ENCODE measurements at regions not wholly inside any gene's neighbourhood (a gene's known extent, or its start where the extent isn't known, plus 50 kb on each side); places are given as distances from the start of the nearest gene placed in this dataset.

DNA sequence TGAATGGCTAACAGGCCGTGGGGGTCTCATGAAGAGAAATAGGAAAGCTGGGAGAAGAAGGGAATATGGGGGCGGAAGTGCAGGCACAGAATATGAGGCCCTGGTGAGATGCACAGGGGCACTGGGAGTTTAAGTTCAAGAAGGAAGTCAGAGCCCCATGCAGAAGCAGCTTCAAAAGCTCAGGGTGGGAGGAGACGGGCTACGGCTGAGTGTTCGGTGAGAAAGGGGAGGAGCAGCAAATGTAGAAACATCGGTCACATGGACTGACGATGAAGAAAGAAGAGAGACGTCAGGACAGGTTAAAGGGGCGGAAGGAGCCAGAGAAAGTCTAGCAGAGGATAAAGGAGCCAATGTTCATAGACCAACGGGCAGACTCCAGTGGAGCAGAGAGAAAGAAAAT, 204.5 kb upstream of the ZFHX3 start:
- no peaks in the 10 kb centered on the region for H3K36me3 ChIP-seq
- no peak for DNase-seq
- intact Hi-C loops (cut with DNase I; ENCODE audit: low total_unique reads) = no loop called here
- H3K27me3 ChIP-seq (replicated peaks in 1 of 7) = no peaks in the 10 kb centered on the region
- no peak overlapping the region for H3K4me3 ChIP-seq
- no peaks in the 10 kb centered on the region for H3K9me3 ChIP-seq
- TF ChIP-seq, protein P1, sequence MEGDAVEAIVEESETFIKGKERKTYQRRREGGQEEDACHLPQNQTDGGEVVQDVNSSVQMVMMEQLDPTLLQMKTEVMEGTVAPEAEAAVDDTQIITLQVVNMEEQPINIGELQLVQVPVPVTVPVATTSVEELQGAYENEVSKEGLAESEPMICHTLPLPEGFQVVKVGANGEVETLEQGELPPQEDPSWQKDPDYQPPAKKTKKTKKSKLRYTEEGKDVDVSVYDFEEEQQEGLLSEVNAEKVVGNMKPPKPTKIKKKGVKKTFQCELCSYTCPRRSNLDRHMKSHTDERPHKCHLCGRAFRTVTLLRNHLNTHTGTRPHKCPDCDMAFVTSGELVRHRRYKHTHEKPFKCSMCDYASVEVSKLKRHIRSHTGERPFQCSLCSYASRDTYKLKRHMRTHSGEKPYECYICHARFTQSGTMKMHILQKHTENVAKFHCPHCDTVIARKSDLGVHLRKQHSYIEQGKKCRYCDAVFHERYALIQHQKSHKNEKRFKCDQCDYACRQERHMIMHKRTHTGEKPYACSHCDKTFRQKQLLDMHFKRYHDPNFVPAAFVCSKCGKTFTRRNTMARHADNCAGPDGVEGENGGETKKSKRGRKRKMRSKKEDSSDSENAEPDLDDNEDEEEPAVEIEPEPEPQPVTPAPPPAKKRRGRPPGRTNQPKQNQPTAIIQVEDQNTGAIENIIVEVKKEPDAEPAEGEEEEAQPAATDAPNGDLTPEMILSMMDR (IDR thresholded peaks at IDR 0.05 in 8 of 11, conservative IDR thresholded peaks at IDR 0.05 in 3 of 11) = no peak
- no peak for TF ChIP-seq POLR2A (IDR thresholded peaks at IDR 0.05)
- TF ChIP-seq POLR2AphosphoS5 (IDR thresholded peaks at IDR 0.05) = no peak
- 42 to 54% (median 50%) methylated on average over 10 of the region's 10 CpGs for WGBS, 5 donors
- H3K27ac ChIP-seq = no peak overlapping the region
- H3K4me1 ChIP-seq = no peaks in the 10 kb centered on the region

DNA sequence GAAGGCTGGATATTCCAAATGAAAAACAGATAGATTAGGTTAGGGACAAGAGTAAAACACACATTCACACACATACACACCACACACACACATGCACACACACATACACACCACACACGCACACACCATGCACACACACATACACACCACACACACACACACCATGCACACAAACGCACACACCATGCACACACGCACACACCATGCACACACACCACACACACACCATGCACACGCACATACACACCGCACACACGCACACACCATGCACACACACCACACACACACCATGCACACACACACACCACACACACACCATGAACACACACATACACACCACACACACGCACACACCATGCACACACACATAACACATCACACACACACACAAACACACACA, 203.7 kb upstream of the ZFHX3 start:
- 85 to 96% (median 91%) methylated on average over 6 to 7 of the region's 7 CpGs for WGBS, 5 donors

DNA sequence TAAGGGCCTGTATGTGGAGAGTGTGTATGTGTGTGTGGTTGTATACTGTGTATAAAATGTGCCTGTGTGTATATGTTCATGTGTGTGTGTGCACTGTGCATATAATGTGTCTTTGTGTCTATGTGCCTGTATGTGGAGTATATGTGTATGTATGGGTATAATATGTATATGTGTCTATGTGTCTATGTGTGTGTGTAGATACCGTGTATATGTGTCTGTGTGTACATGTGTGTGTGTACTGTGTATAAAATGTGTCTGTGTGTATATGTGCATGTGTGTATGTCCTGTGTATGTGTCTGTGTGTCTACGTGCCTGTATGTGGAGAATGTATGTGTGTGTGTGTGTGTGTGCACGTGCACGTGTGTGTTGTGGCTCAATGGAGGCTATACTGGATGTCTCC, 200.4 kb upstream of the ZFHX3 start:
- Histone ChIP-seq H3K9me3 (no peaks in the 10 kb centered on the region), H3K4me1 (no peaks in the 10 kb centered on the region), H3K36me3 (no peaks in the 10 kb centered on the region), H3K4me3 (no peak overlapping the region), H3K27me3 (replicated peaks in 1 of 7) (no peaks in the 10 kb centered on the region), H3K27ac (no peak overlapping the region)
- intact Hi-C loops (cut with DNase I; ENCODE audit: low total_unique reads) = no loop called here
- TF ChIP-seq POLR2AphosphoS5 (IDR thresholded peaks at IDR 0.05) = no peak
- no peak for TF ChIP-seq POLR2A (IDR thresholded peaks at IDR 0.05)
- TF ChIP-seq, protein P1 (IDR thresholded peaks at IDR 0.05 in 8 of 11, conservative IDR thresholded peaks at IDR 0.05 in 3 of 11) = no peak
- WGBS, 5 donors = 80 to 93% (median 91%) methylated on average over 4 of the region's 4 CpGs
- DNase-seq = no peak

More for the DNA sequence above, 203.7 kb upstream of the ZFHX3 start:
- no peak for TF ChIP-seq POLR2AphosphoS5 (IDR thresholded peaks at IDR 0.05)
- TF ChIP-seq, protein P1 (IDR thresholded peaks at IDR 0.05 in 8 of 11, conservative IDR thresholded peaks at IDR 0.05 in 3 of 11) = no peak
- no peak for TF ChIP-seq POLR2A (IDR thresholded peaks at IDR 0.05)
- Histone ChIP-seq H3K36me3 (no peaks in the 10 kb centered on the region), H3K27ac (no peak overlapping the region), H3K9me3 (no peaks in the 10 kb centered on the region), H3K27me3 (replicated peaks in 1 of 7) (no peaks in the 10 kb centered on the region), H3K4me1 (no peaks in the 10 kb centered on the region), H3K4me3 (no peak overlapping the region)
- no peak for DNase-seq
- intact Hi-C loops (cut with DNase I; ENCODE audit: low total_unique reads) = no loop called here

DNA sequence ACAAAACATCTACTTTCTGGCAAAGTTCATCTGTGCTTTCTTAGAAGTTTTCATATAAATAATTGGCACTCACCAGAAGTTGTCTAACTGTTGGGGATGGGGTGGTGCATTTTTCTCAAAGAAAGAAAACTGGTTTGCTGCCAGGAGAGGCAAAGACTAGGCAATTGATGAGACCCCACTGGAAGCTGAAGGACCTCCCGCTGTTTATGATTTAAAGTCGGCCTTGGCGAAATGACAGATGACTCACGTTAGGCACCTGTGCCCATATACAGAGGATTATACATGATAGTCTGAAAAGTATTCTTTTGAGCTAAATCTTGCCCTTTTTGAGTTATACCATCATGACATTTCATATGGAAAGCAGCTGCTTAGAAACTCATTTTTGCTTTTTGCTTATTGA, 193.0 kb upstream of the ZFHX3 start:
- TF ChIP-seq, protein P1 (IDR thresholded peaks at IDR 0.05 in 8 of 11, conservative IDR thresholded peaks at IDR 0.05 in 3 of 11) = no peak
- TF ChIP-seq POLR2AphosphoS5 (IDR thresholded peaks at IDR 0.05) (no peak), POLR2A (IDR thresholded peaks at IDR 0.05) (no peak)
- H3K9me3 ChIP-seq = no peaks in the 10 kb centered on the region
- no peak overlapping the region for H3K27ac ChIP-seq
- no peaks in the 10 kb centered on the region for H3K27me3 ChIP-seq (replicated peaks in 1 of 7)
- WGBS, 5 donors = 89 to 99% (median 95%) methylated on average over 4 of the region's 4 CpGs
- H3K36me3 ChIP-seq = no peaks in the 10 kb centered on the region
- DNase-seq = no peak
- intact Hi-C loops (cut with DNase I; ENCODE audit: low total_unique reads) = no loop called here
- peaks cover 0 to 12% (median 0%) of the 10 kb centered on the region in 6 donors for H3K4me1 ChIP-seq
- H3K4me3 ChIP-seq = no peak overlapping the region

Measured in spleen (tissue), 11 donors.